ENCODE measurements at regions not wholly inside any gene's neighbourhood (a gene's known extent, or its start where the extent isn't known, plus 50 kb on each side); places are given as distances from the start of the nearest gene placed in this dataset.
A peak's percentile ranks its signal among the peaks of the same experiment; 100 is the strongest.

DNA sequence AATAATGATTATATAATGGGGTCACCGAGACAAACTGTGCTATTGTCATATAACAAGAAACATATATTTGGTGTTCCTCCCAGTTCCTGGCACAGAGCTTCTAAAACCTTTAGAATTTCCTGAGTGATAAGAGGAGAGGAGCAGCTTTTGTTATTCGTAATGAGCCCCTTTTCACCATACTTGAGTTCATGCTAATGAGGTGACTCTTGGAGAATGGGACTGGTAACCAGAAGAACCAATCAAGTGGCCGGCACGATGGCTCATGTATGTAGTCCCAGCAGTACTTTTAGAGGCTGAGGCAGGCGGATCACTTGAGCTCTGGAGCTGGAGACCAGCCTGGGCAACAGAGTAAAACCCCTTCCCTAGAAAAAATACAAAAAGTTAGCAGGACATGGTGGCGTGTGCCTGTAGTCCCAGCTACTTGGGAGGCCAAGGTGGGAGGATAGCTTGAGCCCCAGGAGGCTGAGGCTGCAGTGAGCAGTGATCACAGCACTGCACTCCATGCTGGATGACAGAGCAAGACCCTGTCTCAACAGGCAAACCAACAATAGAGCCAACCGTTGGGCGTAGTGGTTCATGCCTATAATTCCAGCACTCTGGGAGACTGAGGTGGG, 62.7 kb upstream of the FTH1 start:
- DNase-seq (ENCODE audit: low spot score in 2 of 2) = no peak
- Histone ChIP-seq H3K36me3 (no peaks in the 10 kb centered on the region), H3K4me3 (no peak overlapping the region), H3K9me3 (no peaks in the 10 kb centered on the region), H3K4me1 (no peaks in the 10 kb centered on the region), H3K27me3 (no peaks in the 10 kb centered on the region), H3K27ac (no peak overlapping the region)
- TF ChIP-seq, protein P1, sequence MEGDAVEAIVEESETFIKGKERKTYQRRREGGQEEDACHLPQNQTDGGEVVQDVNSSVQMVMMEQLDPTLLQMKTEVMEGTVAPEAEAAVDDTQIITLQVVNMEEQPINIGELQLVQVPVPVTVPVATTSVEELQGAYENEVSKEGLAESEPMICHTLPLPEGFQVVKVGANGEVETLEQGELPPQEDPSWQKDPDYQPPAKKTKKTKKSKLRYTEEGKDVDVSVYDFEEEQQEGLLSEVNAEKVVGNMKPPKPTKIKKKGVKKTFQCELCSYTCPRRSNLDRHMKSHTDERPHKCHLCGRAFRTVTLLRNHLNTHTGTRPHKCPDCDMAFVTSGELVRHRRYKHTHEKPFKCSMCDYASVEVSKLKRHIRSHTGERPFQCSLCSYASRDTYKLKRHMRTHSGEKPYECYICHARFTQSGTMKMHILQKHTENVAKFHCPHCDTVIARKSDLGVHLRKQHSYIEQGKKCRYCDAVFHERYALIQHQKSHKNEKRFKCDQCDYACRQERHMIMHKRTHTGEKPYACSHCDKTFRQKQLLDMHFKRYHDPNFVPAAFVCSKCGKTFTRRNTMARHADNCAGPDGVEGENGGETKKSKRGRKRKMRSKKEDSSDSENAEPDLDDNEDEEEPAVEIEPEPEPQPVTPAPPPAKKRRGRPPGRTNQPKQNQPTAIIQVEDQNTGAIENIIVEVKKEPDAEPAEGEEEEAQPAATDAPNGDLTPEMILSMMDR (IDR thresholded peaks at IDR 0.05) = no peak
- intact Hi-C loops (cut with DNase I) = no loop called here

DNA sequence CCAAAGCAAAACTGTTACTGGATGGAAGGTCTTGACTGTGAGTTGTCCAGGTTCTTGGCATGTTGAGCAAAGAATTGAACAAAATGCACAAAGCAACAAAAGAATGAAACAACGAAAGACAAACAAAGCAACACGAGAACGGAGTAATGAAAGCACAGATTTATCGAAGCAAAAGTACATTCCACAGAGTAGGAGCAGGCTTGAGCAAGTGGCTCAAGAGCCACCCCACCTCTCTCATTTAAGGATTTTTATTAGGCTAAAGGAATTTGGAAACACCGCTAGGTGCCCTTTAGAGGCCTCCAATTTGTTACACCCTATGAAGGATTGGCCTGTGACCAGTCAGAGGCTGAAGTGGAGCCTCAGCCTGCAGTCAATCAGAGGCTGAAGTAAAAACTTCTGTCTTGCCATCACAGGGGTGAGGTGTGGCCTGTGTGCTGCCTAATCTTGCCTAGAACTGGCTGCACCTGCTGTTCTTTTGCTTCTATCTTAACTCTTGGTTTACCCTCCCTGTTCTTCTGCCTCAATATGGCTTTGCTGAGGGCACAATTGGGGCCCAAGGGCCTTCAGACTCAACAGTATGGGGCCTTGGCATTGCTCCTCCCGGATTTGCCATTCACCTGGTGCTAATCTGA, 59.4 kb upstream of the FTH1 start:
- intact Hi-C loops (cut with DNase I) = no loop called here
- Histone ChIP-seq H3K4me3 (no peak overlapping the region), H3K27me3 (no peaks in the 10 kb centered on the region), H3K36me3 (no peaks in the 10 kb centered on the region), H3K4me1 (no peaks in the 10 kb centered on the region), H3K27ac (peak overlapping the region in 1 of 2 donors; percentile 21), H3K9me3 (peaks cover 0 to under 1% of the 10 kb centered on the region in 2 donors)
- TF ChIP-seq, protein P1 (IDR thresholded peaks at IDR 0.05) = no peak
- no peak for DNase-seq (ENCODE audit: low spot score in 2 of 2)

DNA sequence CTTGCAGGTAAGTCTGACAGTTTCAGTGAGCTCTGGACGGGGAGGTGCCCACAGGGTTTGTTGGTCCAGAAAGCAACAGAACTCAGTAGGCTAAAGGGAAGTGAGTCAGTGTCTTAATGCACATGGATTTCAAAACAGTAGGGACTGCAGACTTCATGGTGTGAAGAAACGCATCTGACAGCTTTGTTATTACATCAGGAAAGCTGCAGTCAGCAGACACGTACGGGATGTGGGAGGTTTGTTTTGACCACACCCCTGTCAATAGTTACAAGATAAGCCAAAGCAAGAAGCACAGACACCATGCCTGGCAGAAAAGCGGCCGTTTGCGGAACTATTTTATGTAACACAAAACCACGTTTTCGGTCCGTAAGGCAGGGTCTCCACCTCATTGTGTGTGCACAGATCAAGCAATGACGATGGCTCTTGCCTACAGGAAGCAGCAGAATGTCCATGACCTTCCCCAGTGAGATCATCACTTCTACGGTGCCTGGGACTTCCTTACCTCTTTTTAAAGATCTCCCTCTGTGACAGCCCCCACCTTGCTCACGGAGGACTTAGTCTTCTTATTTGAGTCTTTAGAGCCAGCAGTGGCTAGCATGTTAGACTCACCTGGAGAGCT, 58.2 kb upstream of the FTH1 start:
- Histone ChIP-seq H3K9me3 (peaks cover 7 to 8% of the 10 kb centered on the region in 2 donors), H3K4me3 (no peak overlapping the region), H3K27ac (peak overlapping the region; percentile 21 to 54), H3K36me3 (no peaks in the 10 kb centered on the region), H3K27me3 (no peaks in the 10 kb centered on the region), H3K4me1 (no peaks in the 10 kb centered on the region)
- DNase-seq (ENCODE audit: low spot score in 2 of 2) = peak; percentile 62 to 87
- intact Hi-C loops (cut with DNase I) = no loop called here
- TF ChIP-seq, protein P1 (IDR thresholded peaks at IDR 0.05) = no peak

DNA sequence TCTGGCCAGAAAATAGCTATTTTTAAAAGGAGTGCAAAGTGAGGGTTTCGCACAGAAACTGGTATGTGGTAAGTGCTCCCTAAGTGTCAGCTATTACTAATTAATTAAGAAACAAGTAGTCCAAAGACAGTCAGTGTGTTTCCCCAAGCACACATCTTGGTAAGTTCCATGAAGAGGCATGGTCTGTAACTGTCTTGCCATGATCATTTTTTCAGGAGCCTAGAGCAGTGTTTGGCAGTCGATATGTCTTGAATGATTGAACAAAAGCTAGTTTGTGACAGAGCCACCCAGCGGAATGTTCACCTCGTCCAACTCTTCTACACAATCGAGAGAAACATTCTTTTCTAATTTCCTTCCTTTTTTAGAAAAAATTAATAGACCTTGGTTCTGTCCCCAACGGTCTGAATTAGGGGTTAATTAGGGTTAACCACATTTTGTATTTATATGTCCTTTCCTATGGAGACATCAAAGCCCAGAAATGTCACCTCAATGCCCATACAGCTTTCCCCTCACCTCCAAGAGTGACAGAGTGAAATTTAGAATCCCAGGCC, 57.6 kb upstream of the FTH1 start:
- Histone ChIP-seq H3K4me3 (no peak overlapping the region), H3K27me3 (no peaks in the 10 kb centered on the region), H3K4me1 (no peaks in the 10 kb centered on the region), H3K9me3 (peaks cover 7 to 8% of the 10 kb centered on the region in 2 donors), H3K27ac (peak overlapping the region; percentile 12 to 41), H3K36me3 (no peaks in the 10 kb centered on the region)
- no peak for DNase-seq (ENCODE audit: low spot score in 2 of 2)
- TF ChIP-seq, protein P1 (IDR thresholded peaks at IDR 0.05) = no peak
- intact Hi-C loops (cut with DNase I) = no loop called here

DNA sequence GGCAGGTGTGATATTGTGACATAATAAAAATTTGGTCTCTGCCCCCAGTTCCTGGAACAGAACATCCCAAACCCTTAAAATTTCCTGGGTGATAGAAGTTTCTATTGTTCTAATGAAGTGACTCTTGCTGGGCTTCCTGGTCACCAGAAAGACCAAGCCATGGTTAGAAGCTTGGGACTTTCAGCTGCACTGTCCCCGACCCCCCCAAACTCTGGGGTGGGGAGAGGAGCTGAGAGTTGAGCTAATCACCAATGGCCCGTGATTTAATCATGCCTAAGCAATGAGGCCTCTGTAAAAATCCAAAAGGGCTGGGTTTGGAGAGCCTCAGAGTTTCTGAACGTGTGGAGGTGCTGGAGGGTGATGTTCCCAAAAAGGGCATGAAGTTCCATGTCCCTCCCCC, 54.8 kb upstream of the FTH1 start:
- Histone ChIP-seq H3K27me3 (no peaks in the 10 kb centered on the region), H3K4me1 (no peaks in the 10 kb centered on the region), H3K4me3 (no peak overlapping the region), H3K36me3 (no peaks in the 10 kb centered on the region), H3K9me3 (peaks cover 7 to 8% of the 10 kb centered on the region in 2 donors), H3K27ac (no peak overlapping the region)
- TF ChIP-seq, protein P1 (IDR thresholded peaks at IDR 0.05) = no peak
- DNase-seq (ENCODE audit: low spot score in 2 of 2) = no peak
- intact Hi-C loops (cut with DNase I) = no loop called here
